NCI-H526 treated with DMSO at 0.1 percent for 48 hours (cell line): ENCODE measurements at regions not wholly inside any gene's neighbourhood (a gene's known extent, or its start where the extent isn't known, plus 50 kb on each side); places are given as distances from the start of the nearest gene placed in this dataset.

ENCODE experiments used
- DNase-seq: peaks from one replicate; lab custom pipeline; 2025; lab: John Stamatoyannopoulos, UW

DNA sequence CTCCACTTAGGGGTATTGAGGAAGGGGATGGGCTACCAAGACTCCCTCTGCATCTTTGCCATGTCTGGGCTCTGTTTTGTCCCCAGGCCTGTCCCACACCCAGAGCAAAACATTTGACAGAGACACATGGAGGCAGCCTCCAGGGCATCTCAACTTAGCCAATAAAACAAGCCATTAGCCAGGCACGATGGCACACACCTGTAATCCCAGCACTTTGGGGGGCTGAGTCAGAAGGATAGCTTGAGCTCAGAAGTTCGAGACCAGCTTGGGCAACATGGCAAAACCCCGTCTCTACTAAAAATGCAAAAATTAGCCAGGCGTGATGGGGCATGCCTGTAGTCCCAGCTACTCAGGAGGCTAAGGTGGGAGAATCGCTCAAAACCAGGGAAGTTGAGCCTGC, 120.3 kb upstream of the IPO9 start:
- DNase-seq, result no peak

DNA sequence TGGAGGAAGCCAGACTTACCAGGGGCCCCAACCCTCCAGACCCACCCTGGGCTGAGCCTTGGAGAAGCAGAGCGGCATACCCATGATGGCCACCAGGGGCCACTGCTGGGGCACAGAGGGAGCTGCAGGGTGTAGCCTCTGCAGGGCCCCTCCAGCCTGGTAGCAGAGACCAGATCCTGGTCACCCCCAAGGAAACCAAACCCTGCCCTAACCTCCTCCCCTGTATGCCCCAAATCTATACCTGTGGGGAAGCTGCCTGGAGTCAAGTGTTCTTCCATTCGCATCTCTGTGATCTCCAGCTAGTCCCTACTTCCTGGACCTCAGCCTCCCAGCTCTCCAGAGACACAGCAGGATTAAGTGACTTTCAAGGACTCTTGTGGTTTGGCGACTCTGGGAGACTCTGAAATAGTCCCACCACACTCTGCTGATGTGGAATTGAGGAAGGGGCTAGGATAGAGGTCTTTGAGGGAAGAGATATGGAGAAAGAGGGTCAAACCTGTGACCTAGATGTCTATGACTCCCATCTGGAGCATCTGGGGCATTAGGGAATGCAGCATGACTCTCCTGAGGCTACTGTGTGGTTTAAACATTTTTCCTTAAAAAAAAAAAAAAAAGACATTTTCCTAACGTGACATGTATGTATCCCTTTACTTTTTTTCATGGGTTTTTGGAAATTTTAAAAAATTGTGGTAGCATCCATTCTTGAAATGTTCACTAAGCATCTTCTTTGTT, 119.2 kb upstream of the IPO9 start:
- no peak for DNase-seq

DNA sequence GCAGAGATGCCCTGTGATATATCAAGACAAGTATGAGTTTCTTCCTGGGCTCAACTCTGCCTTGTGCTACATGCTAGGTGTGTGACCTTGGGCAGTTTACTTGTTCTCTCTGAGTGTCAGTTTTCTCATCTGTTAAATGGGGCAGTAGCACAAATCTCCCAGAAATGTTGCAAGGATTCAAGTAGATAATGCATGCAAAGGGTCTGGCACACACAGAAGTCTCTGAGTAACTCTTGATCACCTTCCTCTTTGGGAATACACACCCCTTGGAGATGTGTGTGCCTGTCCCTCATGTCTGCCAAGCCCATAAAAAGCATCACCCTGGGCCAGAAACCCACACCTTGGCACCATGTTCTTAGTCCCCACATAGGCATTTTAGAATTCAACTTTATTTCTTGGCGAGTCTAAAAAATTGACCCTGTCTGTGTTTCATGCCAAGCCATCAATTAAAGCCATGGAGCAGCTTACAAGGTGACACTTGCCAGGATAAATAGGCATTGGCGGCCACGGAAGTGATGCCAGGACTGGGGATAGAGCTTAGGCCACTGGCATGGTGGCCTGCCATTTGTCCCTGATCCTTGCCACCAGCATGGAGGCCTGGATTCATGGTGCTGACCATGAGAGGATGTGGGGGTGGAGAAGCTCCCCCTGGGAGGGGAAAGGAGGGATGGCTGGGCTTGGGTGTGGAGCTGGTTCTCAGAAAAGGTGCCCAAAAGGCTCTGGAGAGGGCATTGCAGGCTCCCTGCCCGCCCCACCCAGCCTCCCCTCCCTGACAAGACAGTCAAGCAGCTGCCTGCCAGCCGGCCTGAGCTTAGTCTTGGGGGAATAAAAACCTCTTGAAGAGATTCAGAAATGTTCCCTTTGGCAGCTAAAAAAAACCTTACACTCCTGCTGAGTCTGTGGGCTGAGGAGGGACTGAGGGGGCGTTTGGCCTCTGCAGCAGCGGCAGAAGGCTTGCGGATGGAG, 118.0 kb upstream of the IPO9 start:
- DNase-seq, result no peak

GRCh38 chr1:201711811-201712210, 117.1 kb upstream of the IPO9 start:
- no peak for DNase-seq

GRCh38 chr1:201712387-201713085, 116.4 kb upstream of the IPO9 start:
- no peak for DNase-seq

DNA sequence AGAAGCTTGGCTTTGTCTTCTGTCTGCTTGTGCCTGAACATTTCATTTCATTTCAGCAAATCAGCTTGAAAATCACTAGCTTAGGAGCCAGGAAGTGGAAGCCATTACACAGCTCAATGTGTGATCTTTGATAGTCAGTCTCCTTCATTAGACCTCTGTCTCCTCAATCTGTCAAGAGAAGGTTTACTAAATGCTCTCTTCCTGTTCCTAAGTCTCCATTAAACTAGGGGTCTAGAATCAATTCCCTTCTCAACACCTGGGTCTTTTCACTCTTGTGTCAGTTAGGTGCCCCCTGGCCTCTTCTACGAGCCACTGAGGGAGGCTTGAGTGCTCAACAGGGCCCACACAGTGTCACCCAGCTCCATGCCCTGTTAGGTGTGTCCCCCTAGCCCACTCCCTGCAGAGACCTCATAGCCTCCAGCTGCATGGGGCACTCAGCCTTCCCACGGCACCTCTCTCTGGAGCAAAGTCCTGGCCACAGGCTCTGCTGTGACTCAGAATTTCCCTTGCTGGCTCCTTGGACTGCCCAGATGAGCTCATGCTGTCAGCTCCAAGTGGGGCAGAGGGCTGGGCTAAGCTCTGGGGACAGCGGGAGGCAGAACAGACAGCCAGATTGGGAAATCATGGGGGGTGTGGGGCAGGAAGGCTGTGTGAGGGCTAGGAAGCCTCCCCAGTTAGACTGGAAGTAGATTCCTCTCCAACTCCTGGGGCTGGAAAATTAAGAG, 115.7 kb upstream of the IPO9 start:
- DNase-seq, result no peak

GRCh38 chr1:201714542-201715329, 114.2 kb upstream of the IPO9 start:
- DNase-seq, result no peak

GRCh38 chr1:201715351-201715750, 113.6 kb upstream of the IPO9 start:
- no peak for DNase-seq

- no peak for DNase-seq
Measured at GRCh38 chr1:201715801-201716741, 112.9 kb upstream of the IPO9 start.

DNA sequence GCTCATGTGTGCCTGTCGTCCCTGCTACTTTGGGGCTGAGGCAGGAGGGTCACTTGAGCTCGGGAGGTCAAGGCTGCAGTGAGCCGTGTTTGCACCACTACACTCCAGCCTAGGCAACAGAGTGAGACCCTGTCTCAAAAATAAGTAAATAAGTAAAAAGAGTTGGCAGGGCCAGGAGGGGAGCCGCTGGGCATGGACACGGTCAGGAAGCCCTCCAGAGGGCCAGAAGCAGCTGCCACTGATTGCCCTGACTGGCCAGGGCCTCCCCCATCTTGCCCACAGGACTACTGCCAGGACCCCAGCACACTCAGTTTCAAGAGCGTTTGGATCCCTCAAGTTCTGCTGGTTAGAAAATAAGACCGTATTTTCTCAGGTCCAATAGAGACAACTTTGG, 112.2 kb upstream of the IPO9 start:
- no peak for DNase-seq

GRCh38 chr1:201717286-201717685, 111.7 kb upstream of the IPO9 start:
- DNase-seq, result no peak

DNA sequence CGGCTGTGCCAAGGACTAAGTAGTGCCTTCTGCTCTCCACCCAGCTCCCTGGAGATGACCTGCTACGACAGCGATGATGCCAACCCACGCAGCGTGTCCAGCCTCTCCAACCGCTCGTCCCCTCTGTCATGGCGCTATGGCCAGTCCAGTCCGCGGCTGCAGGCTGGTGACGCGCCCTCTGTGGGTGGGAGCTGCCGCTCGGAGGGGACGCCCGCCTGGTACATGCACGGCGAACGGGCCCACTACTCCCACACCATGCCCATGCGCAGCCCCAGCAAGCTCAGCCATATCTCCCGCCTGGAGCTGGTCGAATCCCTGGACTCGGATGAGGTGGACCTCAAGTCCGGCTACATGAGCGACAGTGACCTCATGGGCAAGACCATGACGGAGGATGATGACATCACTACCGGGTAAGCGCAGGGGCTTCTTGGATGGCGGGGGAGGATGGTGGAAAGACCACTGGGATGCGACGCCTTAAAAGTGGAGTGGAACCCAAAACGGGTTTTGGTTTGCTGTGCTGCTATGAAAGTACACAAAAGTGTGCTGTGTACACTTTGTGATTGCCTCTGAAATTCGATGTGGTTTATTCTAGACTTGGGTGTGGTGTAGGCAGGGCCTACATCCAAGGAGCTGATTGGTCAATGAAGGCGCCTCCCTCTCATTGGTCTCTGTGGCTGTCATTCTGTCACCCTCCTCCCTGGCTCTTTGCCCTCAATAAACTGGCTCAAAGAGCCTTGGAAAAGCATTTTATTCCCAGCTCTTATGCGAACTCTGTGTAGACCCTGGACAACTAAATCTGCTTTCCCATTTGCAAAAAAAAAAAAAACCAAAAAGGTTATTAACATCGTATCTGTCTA, 110.4 kb upstream of the IPO9 start:
- no peak for DNase-seq

GRCh38 chr1:201719812-201720521, 109.0 kb upstream of the IPO9 start:
- no peak for DNase-seq

GRCh38 chr1:201720522-201720844, 108.5 kb upstream of the IPO9 start:
- DNase-seq, result no peak

- DNase-seq, result no peak
Measured at GRCh38 chr1:201721082-201722049, 107.6 kb upstream of the IPO9 start.

- no peak for DNase-seq
Measured at GRCh38 chr1:201724039-201724765, 104.8 kb upstream of the IPO9 start.

DNA sequence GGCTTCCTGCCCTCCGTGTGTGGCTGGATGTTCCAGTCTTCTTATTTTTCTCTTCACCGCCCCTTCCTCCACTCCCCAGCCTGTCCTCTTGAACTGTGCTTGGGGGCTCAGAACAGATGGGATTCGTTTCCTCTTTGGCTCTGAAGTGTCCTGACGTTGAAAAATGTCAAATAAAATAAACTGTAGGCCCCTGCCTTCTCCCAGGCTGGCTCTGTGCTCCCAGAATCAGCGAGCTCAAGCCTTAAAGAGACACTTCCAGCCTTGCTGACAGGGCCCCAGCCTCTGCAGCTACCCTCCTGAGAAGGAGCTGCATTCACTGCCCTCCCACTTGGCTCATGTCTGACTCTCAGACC, 104.2 kb upstream of the IPO9 start:
- DNase-seq, result no peak
